ENCODE measurements at regions not wholly inside any gene's neighbourhood (a gene's known extent, or its start where the extent isn't known, plus 50 kb on each side); places are given as distances from the start of the nearest gene placed in this dataset.

DNA sequence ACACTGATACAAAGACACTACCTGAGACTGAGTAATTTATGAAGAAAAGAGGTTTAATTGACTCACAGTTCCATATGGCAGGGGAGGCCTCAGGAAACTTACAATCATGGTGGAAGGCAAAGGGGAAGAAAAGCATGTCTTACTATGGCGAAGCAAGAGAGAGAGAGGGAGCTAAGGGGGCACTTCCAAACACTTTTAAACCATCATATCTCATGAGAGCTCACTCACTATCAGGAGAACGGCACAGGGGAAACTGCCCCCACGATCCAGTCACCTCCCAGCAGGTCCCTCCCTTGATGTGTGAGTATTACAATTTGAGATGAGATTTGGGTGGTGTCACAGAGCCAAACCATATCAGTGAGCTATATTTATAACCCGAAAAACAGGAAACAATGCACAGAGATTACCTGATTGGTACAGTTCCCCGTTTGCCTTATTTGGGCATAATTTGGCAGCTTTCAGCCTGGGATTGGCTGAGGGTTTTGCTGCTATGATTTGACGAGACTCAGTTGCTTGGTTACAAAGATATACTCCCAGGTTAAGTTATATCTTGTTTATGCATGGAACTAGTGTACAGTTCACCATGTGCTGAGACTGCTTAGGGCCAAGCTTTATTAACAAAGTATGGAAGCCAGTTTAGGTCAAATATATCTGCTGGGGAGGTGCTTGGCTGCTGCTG lies 184.2 kb downstream of the NR2F2 start:
- no peaks in the 10 kb centered on the region for H3K4me1 ChIP-seq
- peaks cover 3% of the 10 kb centered on the region for H3K27me3 ChIP-seq (ENCODE audit: low read depth)
- H3K4me3 ChIP-seq, result no peak overlapping the region
- no peak overlapping the region for H3K27ac ChIP-seq
- DNase-seq (no peak), ATAC-seq (no peak)
- TF ChIP-seq, protein P1, sequence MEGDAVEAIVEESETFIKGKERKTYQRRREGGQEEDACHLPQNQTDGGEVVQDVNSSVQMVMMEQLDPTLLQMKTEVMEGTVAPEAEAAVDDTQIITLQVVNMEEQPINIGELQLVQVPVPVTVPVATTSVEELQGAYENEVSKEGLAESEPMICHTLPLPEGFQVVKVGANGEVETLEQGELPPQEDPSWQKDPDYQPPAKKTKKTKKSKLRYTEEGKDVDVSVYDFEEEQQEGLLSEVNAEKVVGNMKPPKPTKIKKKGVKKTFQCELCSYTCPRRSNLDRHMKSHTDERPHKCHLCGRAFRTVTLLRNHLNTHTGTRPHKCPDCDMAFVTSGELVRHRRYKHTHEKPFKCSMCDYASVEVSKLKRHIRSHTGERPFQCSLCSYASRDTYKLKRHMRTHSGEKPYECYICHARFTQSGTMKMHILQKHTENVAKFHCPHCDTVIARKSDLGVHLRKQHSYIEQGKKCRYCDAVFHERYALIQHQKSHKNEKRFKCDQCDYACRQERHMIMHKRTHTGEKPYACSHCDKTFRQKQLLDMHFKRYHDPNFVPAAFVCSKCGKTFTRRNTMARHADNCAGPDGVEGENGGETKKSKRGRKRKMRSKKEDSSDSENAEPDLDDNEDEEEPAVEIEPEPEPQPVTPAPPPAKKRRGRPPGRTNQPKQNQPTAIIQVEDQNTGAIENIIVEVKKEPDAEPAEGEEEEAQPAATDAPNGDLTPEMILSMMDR (IDR thresholded peaks at IDR 0.05), result no peak
- H3K9me3 ChIP-seq, result no peaks in the 10 kb centered on the region
- intact Hi-C loops (cut with DNase I), result no loop called here
- H3K36me3 ChIP-seq, result no peaks in the 10 kb centered on the region

DNA sequence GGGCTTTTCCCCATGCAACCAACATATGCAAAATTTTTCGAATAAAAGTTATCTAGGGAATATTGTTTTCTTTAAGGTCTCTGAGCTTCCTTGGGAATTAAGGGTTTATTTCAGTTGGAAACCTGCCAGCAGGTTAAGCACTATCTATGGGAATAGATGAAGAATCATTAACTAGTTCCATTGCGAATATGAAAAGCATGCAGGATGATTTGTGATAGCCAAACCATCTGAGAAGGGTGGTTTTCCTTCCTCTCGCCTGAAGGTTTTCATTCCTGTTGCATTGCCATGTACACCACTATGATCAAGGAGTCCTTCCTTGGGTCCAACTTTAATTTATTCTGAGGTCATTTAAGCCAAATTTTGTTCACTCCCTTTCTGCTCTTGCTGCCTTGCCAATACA lies 184.9 kb downstream of the NR2F2 start:
- H3K9me3 ChIP-seq, result peaks cover 2% of the 10 kb centered on the region
- DNase-seq (no peak), ATAC-seq (no peak)
- H3K27ac ChIP-seq, result no peak overlapping the region
- no peaks in the 10 kb centered on the region for H3K27me3 ChIP-seq (ENCODE audit: low read depth)
- TF ChIP-seq, protein P1 (IDR thresholded peaks at IDR 0.05), result no peak
- no peaks in the 10 kb centered on the region for H3K36me3 ChIP-seq
- no peak overlapping the region for H3K4me3 ChIP-seq
- intact Hi-C loops (cut with DNase I), result no loop called here
- no peaks in the 10 kb centered on the region for H3K4me1 ChIP-seq

DNA sequence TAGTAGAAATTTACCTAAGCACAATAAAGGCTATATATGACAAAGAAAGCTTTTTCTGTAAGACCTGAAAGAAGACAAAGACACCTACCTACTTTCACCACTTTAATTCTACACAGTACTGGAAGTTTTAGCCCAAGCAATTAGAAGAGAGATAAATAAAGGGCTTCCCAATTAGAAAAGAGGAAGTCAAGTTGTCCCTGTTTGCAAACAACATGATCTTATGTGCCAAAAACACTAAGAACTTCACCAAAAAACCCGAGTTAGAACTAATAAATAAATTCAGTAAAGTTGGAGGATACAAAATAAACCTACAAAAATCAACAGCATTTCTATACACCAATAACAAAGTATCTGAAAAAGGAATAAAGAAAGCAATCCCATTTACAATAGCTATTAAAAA lies 190.9 kb downstream of the NR2F2 start:
- H3K4me1 ChIP-seq, result no peaks in the 10 kb centered on the region
- no peaks in the 10 kb centered on the region for H3K27me3 ChIP-seq (ENCODE audit: low read depth)
- TF ChIP-seq, protein P1 (IDR thresholded peaks at IDR 0.05), result no peak
- H3K36me3 ChIP-seq, result no peaks in the 10 kb centered on the region
- H3K4me3 ChIP-seq, result no peak overlapping the region
- intact Hi-C loops (cut with DNase I), result no loop called here
- H3K9me3 ChIP-seq, result peaks cover 14% of the 10 kb centered on the region
- no peak for DNase-seq
- ATAC-seq, result no peak
- no peak overlapping the region for H3K27ac ChIP-seq

DNA sequence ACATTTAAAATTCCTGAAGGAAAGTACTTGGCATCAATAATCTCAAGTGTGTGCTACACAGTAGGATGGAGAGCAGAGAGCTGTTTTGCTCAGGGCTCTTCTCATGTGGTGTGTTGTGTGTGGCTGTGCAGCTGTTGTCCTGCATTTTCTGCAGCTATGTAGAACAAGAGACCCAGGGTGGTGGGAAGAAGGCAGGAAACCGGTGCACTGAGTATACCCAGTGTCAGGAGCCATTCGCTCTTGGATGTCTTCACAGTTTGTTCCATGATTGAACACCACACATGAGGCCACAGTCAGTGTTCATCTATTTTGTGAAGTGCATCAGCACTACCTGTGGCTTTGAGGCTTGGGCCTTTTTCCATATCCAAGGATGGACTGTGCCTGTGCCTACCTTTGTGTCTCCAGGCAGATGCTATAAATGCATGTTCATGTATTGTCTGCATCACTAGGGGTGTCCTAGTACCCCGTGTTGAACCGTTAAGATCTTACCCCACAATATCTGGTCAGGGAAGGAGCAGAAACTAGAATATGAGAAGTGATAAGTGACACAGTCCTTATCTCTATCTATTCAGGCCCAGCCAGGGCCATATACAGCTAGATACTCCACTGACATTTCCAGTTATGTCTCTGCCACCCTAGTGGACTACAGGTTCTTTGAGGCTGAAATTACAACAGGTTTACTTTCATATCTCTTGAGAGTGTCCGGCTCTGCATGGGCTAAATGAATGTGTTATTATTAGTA lies 194.3 kb downstream of the NR2F2 start:
- Histone ChIP-seq H3K4me1 (no peaks in the 10 kb centered on the region), H3K36me3 (no peaks in the 10 kb centered on the region), H3K9me3 (peaks cover 14% of the 10 kb centered on the region), H3K27me3 (ENCODE audit: low read depth) (no peaks in the 10 kb centered on the region), H3K27ac (no peak overlapping the region), H3K4me3 (no peak overlapping the region)
- no peak for DNase-seq
- TF ChIP-seq, protein P1 (IDR thresholded peaks at IDR 0.05), result no peak
- no peak for ATAC-seq
- intact Hi-C loops (cut with DNase I), result no loop called here

DNA sequence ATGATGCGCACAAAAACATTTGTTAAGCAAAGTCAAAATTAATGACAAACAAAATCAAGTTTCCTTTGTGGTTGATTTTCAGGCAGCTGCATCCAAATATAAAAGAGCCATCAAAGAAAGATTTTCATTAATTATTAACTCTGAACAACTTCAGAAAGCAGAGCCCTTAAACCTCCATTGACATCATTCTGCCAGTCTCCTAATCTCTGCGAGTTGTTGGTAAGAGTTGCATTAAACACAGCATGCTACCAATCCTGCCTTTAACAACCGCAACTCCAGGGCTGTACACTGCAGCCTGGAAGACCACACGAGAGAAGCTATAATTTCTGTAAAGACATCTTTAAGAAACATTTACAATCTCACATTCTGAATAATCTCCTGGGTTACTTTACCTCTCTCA lies 204.6 kb downstream of the NR2F2 start:
- Histone ChIP-seq H3K27ac (no peak overlapping the region), H3K4me3 (no peak overlapping the region), H3K4me1 (no peaks in the 10 kb centered on the region), H3K27me3 (ENCODE audit: low read depth) (no peaks in the 10 kb centered on the region), H3K36me3 (no peaks in the 10 kb centered on the region), H3K9me3 (no peaks in the 10 kb centered on the region)
- TF ChIP-seq, protein P1 (IDR thresholded peaks at IDR 0.05), result no peak
- ATAC-seq (no peak), DNase-seq (no peak)
- intact Hi-C loops (cut with DNase I), result no loop called here
